H9 (cell line): ENCODE measurements at regions not wholly inside any gene's neighbourhood (a gene's known extent, or its start where the extent isn't known, plus 50 kb on each side); places are given as distances from the start of the nearest gene placed in this dataset.

Source experiments
- DNase-seq: peaks from one replicate; pipeline ENCODE4 v3.0.0-alpha.2; 2017
- H2AFZ ChIP-seq: one replicate; pipeline ENCODE4 v1.6.1; 2013; ENCODE audit warnings: mild to moderate bottlenecking, low read length, control low read depth, moderate library complexity
- H2AK5ac ChIP-seq: 2 replicates; pipeline ENCODE4 v1.6.1; 2013; ENCODE audit warnings: low read length, control low read depth, mixed read lengths; ENCODE audit not compliant: insufficient read length
- H2BK120ac ChIP-seq: one replicate; pipeline ENCODE4 v1.6.1; 2013; ENCODE audit warnings: low read depth, mild to moderate bottlenecking, low read length, control low read depth, inconsistent platforms; ENCODE audit not compliant: poor library complexity, severe bottlenecking
- H2BK12ac ChIP-seq: 2 replicates; pipeline ENCODE4 v1.6.1; 2013; ENCODE audit warnings: low read length, control low read depth, mixed read lengths, low read depth; ENCODE audit not compliant: insufficient read length
- H2BK15ac ChIP-seq: 2 replicates; pipeline ENCODE4 v1.6.1; 2013; ENCODE audit warnings: low read depth, low read length, control low read depth
- H2BK20ac ChIP-seq: one replicate; pipeline ENCODE4 v1.6.1; 2013; ENCODE audit warnings: low read depth, mild to moderate bottlenecking, low read length, control low read depth, inconsistent platforms; ENCODE audit not compliant: poor library complexity, severe bottlenecking
- H2BK5ac ChIP-seq: 2 replicates; pipeline ENCODE4 v1.6.1; 2013; ENCODE audit warnings: low read length, control low read depth, mixed read lengths; ENCODE audit not compliant: insufficient read length
- H3K14ac ChIP-seq: 2 replicates; pipeline ENCODE4 v1.6.1; 2013; ENCODE audit warnings: low read length, control low read depth; ENCODE audit not compliant: insufficient read depth
- H3K18ac ChIP-seq: 2 replicates; pipeline ENCODE4 v1.6.1; 2013; ENCODE audit warnings: low read depth, mild to moderate bottlenecking, mixed read lengths, low read length, control low read depth; ENCODE audit not compliant: insufficient read length
- H3K23ac ChIP-seq: 2 replicates; pipeline ENCODE4 v1.6.1; 2013; ENCODE audit warnings: low read length, control low read depth, mixed read lengths, low read depth; ENCODE audit not compliant: insufficient read length
- H3K23me2 ChIP-seq: 2 replicates; pipeline ENCODE4 v1.6.1; 2013; ENCODE audit warnings: low read depth, mild to moderate bottlenecking, mixed read lengths, low read length, control low read depth; ENCODE audit not compliant: insufficient read length, poor library complexity, severe bottlenecking
- H3K27ac ChIP-seq: 2 replicates; pipeline ENCODE4 v1.5.1; 2013; ENCODE audit warnings: low read length, control low read depth, mixed read lengths, low read depth; ENCODE audit not compliant: insufficient read length
- H3K27me3 ChIP-seq: 2 replicates; pipeline ENCODE4 v1.6.1; 2013; ENCODE audit warnings: low read length, control low read depth, inconsistent platforms; ENCODE audit not compliant: insufficient read depth
- H3K4ac ChIP-seq: 2 replicates; pipeline ENCODE4 v1.6.1; 2013; ENCODE audit warnings: low read depth, mild to moderate bottlenecking, control low read depth, inconsistent platforms, low read length, moderate library complexity
- H3K4me1 ChIP-seq: 2 replicates; pipeline ENCODE4 v1.6.1; 2013; ENCODE audit warnings: low read length, control low read depth, inconsistent platforms; ENCODE audit not compliant: insufficient read depth
- H3K4me2 ChIP-seq: 2 replicates; pipeline ENCODE4 v1.6.1; 2013; ENCODE audit warnings: low read length, control low read depth, mixed read lengths; ENCODE audit not compliant: insufficient read length, insufficient read depth
- H3K56ac ChIP-seq: 2 replicates; pipeline ENCODE4 v1.6.1; 2013; ENCODE audit warnings: low read depth, mild to moderate bottlenecking, mixed read lengths, low read length, control low read depth; ENCODE audit not compliant: insufficient read length
- H3K79me1 ChIP-seq: 2 replicates; pipeline ENCODE4 v1.6.1; 2013; ENCODE audit warnings: low read depth, mild to moderate bottlenecking, moderate library complexity, low read length, control low read depth, inconsistent platforms; ENCODE audit not compliant: insufficient read depth, poor library complexity, severe bottlenecking
- H3K79me2 ChIP-seq: 2 replicates; pipeline ENCODE4 v1.6.1; 2013; ENCODE audit warnings: low read length, control low read depth, inconsistent platforms; ENCODE audit not compliant: insufficient read depth
- H3K9ac ChIP-seq: 2 replicates; pipeline ENCODE4 v1.6.1; 2013; ENCODE audit warnings: low read length, control low read depth, mixed read lengths; ENCODE audit not compliant: insufficient read length; ENCODE audit errors: extremely low read depth
- H3K9me3 ChIP-seq: one replicate; pipeline ENCODE4 v1.6.1; 2013; ENCODE audit warnings: low read depth, low read length, inconsistent platforms; ENCODE audit not compliant: control insufficient read depth
- H3T11ph ChIP-seq: one replicate; pipeline ENCODE4 v1.6.1; 2013; ENCODE audit warnings: mild to moderate bottlenecking, low read length, control low read depth, inconsistent platforms
- H4K20me1 ChIP-seq: one replicate; pipeline ENCODE4 v1.6.1; 2013; ENCODE audit not compliant: control insufficient read depth, insufficient read length, insufficient read depth
- H4K5ac ChIP-seq: 2 replicates; pipeline ENCODE4 v1.6.1; 2013; ENCODE audit warnings: low read depth, mild to moderate bottlenecking, mixed read lengths, low read length, control low read depth; ENCODE audit not compliant: insufficient read length
- H4K8ac ChIP-seq: replicated peaks from 2 replicates; pipeline ENCODE4 v1.6.1; 2013; ENCODE audit warnings: low read length, control low read depth, mixed read lengths, low read depth; ENCODE audit not compliant: insufficient read length
- H4K91ac ChIP-seq: 2 replicates; pipeline ENCODE4 v1.6.1; 2013; ENCODE audit warnings: low read depth, mild to moderate bottlenecking, moderate library complexity, mixed read lengths, low read length, control low read depth; ENCODE audit not compliant: insufficient read length
- H3K27ac Mint-ChIP-seq, 3 experiments: 2 replicates in 2 of 3; 3 replicates in 1 of 3; pipeline ENCODE4 v1.8.0; 2020 to 2021; ENCODE audit warnings: mixed read lengths in 3 of 3, mild to moderate bottlenecking in 1 of 3, moderate library complexity in 1 of 3
- H3K27me3 Mint-ChIP-seq: 2 replicates; pipeline ENCODE4 v1.8.0; 2021; ENCODE audit warnings: low read depth, mild to moderate bottlenecking, moderate library complexity, mixed read lengths
- H3K36me3 Mint-ChIP-seq, 3 experiments: 2 replicates in 2 of 3; 3 replicates in 1 of 3; pipeline ENCODE4 v1.8.0; 2020 to 2021; ENCODE audit warnings: low read depth in 3 of 3, mixed read lengths in 3 of 3; ENCODE audit not compliant: insufficient read depth in 1 of 3
- H3K4me1 Mint-ChIP-seq, 2 experiments: 2 replicates each; pipeline ENCODE4 v1.8.0; 2020; ENCODE audit warnings: mixed read lengths in 2 of 2
- H3K4me3 Mint-ChIP-seq, 2 experiments: 2 replicates in 1 of 2; 3 replicates in 1 of 2; pipeline ENCODE4 v1.8.0; 2020 to 2021; ENCODE audit warnings: mild to moderate bottlenecking in 2 of 2, mixed read lengths in 2 of 2, moderate library complexity in 1 of 2
- H3K9me3 Mint-ChIP-seq, 2 experiments: 2 replicates in 1 of 2; 3 replicates in 1 of 2; pipeline ENCODE4 v1.8.0; 2020; ENCODE audit warnings: mild to moderate bottlenecking in 2 of 2, mixed read lengths in 2 of 2, moderate library complexity in 1 of 2
- CTCF ChIP-seq: fragments of 200-600 bp; sonication (generic); conservative IDR thresholded peaks from 3 replicates; pipeline ENCODE4 v1.8.0; 2021; ENCODE audit warnings: antibody characterized with exemption, mild to moderate bottlenecking
- WGBS: extraction: QIAGEN DNeasy Blood & Tissue Kit; methylation state at CpG from one replicate; pipeline ENCODE4 v1.1.7; 2013; ENCODE audit warnings: missing lambda C conversion rate, low lambda C conversion rate, mixed read lengths; ENCODE audit not compliant: insufficient read length; ENCODE audit errors: extremely low coverage; 5-methylcytosine and 5-hydroxymethylcytosine counted together

- no peak overlapping the region for H3K14ac ChIP-seq
- H4K5ac ChIP-seq: no peak overlapping the region
- no peak overlapping the region for H2BK120ac ChIP-seq
- H3K4me2 ChIP-seq: no peak overlapping the region
- H3T11ph ChIP-seq: no peak overlapping the region
- H2AFZ ChIP-seq: no peak overlapping the region
- no peak overlapping the region for H2BK15ac ChIP-seq
- no peaks in the 10 kb centered on the region for H3K79me2 ChIP-seq
- H4K8ac ChIP-seq: no peak overlapping the region
- no peaks in the 10 kb centered on the region for H3K23me2 ChIP-seq
- H3K56ac ChIP-seq: no peak overlapping the region
- no peaks in the 10 kb centered on the region for H4K20me1 ChIP-seq
- H3K4me1 Mint-ChIP-seq: peaks cover 0 to 3% of the 10 kb centered on the region in 2 experiments; a peak in 1 of 4 replicates
- no peaks in the 10 kb centered on the region for H3K9me3 ChIP-seq
- no peak overlapping the region for H3K4me3 Mint-ChIP-seq
- no peak overlapping the region for H2BK5ac ChIP-seq
- no peaks in the 10 kb centered on the region for H3K27me3 Mint-ChIP-seq
- no peak for DNase-seq
- no peak overlapping the region for H3K18ac ChIP-seq
- H3K36me3 Mint-ChIP-seq: peaks cover 9 to 28% (median 16%) of the 10 kb centered on the region in 3 experiments
- H3K4ac ChIP-seq: no peak overlapping the region
- H3K9ac ChIP-seq: no peak overlapping the region
- no peak overlapping the region for H2BK20ac ChIP-seq
- H2BK12ac ChIP-seq: no peak overlapping the region
- no peaks in the 10 kb centered on the region for H3K79me1 ChIP-seq
- H3K27ac ChIP-seq: no peak overlapping the region
- H3K27ac Mint-ChIP-seq: no peak overlapping the region
- no peak for TF ChIP-seq CTCF
- H3K9me3 Mint-ChIP-seq: peaks cover 18 to 34% of the 10 kb centered on the region in 2 experiments
- no peak overlapping the region for H2AK5ac ChIP-seq
- no peaks in the 10 kb centered on the region for H3K4me1 ChIP-seq
- no peak overlapping the region for H4K91ac ChIP-seq
- WGBS: no CpG with 5 or more reads among the region's 4 CpGs
- H3K23ac ChIP-seq: no peak overlapping the region
- no peaks in the 10 kb centered on the region for H3K27me3 ChIP-seq
Measured at GRCh38 chr6:19478273-19478672, 358.9 kb upstream of the ID4 start.
